HG03045 (cell line): ENCODE measurements at regions not wholly inside any gene's neighbourhood (a gene's known extent, or its start where the extent isn't known, plus 50 kb on each side); places are given as distances from the start of the nearest gene placed in this dataset.
A peak's percentile ranks its signal among the peaks of the same experiment; 100 is the strongest.

Source experiments
- ATAC-seq: cut with Tn5 transposase; IDR thresholded peaks from one replicate; pipeline ENCODE4 v1.9.1; 2021; ENCODE audit warnings: mild to moderate bottlenecking, moderate library complexity; ENCODE audit not compliant: unreplicated experiment

DNA sequence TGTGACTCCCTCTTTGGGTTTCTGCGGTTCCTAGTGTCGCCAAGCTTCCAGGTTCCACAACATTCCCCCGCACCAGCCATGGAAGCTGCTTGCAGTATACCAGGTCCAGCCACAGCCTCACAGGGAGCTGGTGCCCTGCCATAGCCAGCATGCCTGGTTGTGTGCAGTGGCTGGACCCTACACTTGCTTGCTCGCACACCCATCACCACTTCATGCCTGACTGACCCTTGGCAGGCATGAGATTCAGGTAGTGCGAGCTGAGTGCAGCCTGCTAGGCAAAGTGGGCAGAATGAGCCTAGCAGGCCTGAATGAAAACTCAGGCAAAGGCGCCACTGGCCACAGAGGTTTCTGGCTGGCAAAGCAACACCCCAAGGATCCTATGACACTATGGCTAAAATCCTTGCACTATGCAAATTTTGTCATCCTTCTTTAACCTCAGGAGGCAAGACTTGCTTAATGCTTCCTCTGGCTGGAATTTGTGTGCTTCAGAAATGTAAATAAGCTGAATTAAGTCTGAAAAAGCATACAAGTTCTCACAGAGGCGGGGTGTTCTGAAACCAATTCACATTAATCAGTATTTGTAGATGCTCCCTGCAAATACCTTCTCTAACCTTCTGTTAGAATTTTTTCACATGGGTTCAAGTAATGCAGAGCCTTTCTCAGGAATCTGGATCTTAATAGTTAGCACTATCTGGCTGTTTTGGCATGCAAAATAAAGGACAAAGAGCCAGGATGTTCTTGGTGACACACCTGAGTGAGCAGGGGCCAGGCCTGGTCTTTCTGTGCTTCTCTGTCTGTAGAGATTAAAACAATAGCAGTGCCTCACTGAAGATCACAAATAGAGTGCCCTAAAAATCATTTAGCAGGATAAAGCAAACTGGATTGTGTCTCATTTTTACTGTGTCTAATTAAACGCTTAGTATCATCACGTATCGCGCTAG, 256.9 kb downstream of the GPATCH2 start:
- no peak for ATAC-seq

- no peak for ATAC-seq
These were observed 258.6 kb downstream of the GPATCH2 start for GRCh38 chr1:217372049-217372970.

- no peak for ATAC-seq
These were observed 260.1 kb downstream of the GPATCH2 start for GRCh38 chr1:217370757-217371156.

DNA sequence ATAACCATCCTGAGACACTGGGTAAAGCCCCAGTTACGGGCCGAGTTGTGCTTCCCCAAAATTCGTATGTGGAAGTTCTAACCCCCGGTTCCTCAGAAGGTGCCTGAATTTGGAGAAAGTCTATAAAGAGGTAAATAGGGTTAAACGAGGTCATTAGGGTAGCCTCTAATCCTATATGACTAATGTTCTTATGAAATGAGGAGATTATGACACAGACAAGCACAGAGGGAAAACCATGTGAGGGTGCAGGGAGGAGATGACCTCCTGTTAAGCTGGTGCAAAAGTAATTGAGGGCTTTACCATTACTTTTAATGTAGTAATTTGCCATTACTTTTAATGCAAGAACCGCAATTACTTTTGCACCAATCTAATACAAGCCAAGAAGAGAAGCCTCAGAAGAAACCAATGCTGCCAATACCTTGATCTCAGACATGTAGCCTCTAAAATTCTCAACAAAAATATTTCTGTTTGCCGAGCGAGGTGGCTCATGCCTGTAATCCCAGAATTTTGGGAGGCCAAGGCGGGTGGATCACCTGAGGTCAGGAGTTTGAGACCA, 260.8 kb downstream of the GPATCH2 start:
- no peak for ATAC-seq

DNA sequence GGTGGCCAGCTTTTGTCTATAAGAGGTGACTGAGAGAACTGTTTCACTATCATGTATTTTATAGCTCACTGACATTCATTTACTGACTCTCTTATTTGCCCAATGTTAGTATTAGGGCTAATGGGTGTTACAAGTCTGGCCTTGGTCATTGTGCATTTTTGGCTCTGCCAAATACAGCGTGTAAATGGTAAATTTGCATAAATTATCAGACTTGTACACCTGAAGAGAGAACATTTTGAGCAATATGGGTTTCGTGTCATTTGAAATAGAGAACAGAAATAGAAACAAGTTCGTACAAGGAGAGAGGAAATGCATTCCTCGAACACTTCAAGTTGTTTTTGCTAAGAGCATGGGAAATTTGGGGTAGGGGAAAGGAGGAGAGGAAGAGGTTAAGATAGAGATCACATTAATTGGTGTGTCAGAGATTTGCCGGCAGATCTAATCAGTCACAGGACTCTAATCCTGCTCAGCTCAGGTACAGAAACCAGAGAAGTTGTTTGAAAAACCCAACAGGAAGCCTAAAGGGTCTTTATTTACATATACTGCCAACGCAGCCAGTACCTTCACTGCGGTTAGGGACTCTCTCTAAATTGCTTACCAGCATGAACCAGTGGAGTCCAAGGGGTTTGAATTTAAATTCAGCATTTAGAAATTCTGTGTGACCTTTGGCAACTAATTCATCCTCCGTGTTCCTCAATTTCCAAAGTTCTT, 261.5 kb downstream of the GPATCH2 start:
- peak; percentile 88 for ATAC-seq

DNA sequence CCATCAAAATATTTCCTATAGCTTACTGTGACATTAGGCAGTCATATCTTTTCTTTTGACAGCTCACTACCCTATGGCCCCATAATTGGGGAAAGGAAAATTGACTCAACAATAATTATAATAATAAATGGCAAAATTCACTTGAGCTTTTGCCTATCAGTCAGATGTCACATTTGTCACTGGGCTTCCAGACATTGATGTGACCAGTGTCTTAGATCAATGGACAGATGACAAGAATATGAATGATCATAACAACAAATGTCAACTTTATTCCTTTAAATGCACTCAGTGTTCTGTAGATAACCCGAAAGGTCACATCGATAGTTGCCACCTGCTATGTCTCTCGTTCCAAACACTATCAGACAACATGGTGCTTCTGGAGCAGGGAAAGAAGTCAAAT, 266.7 kb downstream of the GPATCH2 start:
- no peak for ATAC-seq

GRCh38 chr1:217363319-217363718, 267.6 kb downstream of the GPATCH2 start:
- ATAC-seq = no peak

DNA sequence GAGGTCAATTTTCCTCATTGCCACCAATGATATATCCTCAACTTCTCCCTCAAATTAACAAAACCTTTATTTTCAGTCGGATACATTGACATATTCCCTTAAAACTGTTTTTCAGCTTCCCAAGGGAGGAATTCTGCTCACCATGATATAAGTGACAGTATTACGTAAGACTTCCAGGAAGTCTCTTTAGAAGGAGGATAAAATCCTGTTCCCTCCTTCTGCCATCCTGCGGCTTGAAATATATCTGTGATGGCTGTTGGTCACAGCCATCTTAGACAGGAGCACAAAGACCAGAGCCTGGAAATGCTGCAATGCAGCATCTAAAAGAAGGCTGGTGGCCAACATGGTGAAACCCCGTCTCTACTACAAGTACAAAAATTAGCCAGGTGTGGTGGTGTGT, 270.4 kb downstream of the GPATCH2 start:
- ATAC-seq = no peak

GRCh38 chr1:217354895-217355294, 276.0 kb downstream of the GPATCH2 start:
- ATAC-seq = no peak

DNA sequence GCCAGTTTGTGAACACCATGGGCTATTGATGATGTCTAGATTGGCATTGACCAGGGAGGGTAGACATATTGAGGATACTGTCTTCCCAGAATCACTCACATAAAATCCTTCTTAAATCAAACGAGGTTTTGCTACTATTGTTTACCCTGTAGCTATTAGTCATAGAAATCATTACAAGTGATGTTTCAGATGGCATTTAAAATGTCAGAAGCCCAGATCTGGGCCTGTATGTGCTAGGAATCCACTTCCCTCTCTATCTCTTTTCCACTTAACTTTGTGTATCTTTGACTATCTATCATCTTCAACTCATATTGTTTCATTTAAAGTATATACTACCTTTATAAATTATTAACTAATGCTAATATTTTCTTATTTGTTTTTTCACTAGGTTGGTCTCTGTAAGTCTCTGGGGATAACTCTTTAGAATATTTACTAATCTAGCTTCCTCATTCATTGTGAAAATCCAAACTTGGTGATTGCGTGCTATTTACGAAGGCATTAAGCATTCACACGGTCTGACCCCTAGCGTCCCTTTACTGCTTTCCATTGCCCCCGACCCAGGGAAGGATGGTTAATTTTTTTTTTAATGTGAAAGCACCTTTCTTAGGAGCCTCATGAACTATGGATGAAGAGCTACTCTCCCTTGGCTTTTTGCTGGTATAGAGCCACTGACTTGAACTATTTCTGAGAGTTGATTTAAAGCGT, 281.8 kb downstream of the GPATCH2 start:
- no peak for ATAC-seq

GRCh38 chr1:217344712-217345111, 286.2 kb downstream of the GPATCH2 start:
- no peak for ATAC-seq

DNA sequence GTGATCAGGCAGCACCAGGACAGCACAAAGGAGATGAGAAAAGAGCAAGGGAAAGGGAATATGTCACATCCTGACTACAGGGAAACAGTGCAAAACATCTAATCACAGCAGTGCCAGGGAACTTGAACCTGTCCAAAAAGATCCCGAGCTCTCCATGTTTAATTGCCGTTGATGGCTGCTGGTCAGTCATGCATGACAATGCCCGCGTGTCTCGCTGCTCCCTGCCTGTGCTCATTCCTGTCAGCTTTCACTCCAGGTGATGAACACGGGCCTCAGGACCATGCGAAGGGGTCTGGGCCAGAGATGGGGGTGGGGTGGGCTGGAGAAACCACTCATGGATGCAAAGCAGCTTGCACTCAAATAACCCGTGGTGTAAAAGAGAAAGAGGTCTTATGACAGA, 287.0 kb downstream of the GPATCH2 start:
- ATAC-seq = no peak

GRCh38 chr1:217342105-217342504, 288.8 kb downstream of the GPATCH2 start:
- no peak for ATAC-seq

- no peak for ATAC-seq
These were observed 294.2 kb downstream of the GPATCH2 start for GRCh38 chr1:217336724-217337123.

DNA sequence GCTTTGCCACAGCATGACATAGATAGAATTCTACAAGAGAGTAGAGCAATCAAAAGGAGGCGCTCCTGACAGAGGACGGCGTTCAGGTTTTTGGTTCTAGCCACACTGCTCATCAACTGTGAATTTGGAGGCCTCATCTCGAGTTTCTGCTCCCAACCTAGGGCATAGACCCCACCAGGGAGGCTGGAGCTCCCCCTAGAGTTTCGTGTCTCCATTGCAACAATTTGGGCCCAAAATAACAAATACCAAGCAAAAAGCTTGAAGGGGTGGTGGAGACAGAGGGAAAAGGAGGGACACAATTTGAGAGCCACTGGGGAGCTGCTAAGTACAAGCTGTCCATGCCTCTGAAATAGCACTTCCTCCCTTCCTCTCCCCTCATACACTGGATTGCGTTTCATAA, 297.0 kb downstream of the GPATCH2 start:
- ATAC-seq = peak; percentile 55

GRCh38 chr1:217332431-217333065, 298.3 kb downstream of the GPATCH2 start:
- ATAC-seq = no peak

- ATAC-seq = no peak
These were observed 299.2 kb downstream of the GPATCH2 start for GRCh38 chr1:217331698-217332097.

- ATAC-seq = no peak
These were observed 303.0 kb downstream of the GPATCH2 start for GRCh38 chr1:217327901-217328300.

- peak; percentile 96 for ATAC-seq
These were observed 308.1 kb downstream of the GPATCH2 start for GRCh38 chr1:217322834-217323233.

DNA sequence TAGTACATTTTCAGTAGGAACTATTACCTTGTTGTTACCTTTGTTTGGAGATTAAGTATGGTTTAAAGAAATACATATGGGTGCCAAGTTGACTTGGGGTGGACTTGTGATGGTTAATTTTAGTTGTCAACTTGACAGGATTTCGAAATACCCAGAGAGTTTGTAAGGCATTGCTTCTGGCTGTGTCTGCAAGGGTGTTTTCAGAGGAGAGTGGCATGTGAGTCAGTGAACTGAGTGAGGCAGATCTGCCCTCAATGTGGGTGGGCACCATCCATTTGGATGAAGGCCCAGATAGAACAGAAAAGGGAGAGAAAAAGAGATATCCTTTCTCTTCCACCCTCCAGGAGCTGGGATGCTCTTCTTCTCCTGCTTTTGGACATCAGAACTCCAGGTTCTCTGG, 315.5 kb downstream of the GPATCH2 start:
- no peak for ATAC-seq
